ENCODE measurements at regions not wholly inside any gene's neighbourhood (a gene's known extent, or its start where the extent isn't known, plus 50 kb on each side); places are given as distances from the start of the nearest gene placed in this dataset.

DNA sequence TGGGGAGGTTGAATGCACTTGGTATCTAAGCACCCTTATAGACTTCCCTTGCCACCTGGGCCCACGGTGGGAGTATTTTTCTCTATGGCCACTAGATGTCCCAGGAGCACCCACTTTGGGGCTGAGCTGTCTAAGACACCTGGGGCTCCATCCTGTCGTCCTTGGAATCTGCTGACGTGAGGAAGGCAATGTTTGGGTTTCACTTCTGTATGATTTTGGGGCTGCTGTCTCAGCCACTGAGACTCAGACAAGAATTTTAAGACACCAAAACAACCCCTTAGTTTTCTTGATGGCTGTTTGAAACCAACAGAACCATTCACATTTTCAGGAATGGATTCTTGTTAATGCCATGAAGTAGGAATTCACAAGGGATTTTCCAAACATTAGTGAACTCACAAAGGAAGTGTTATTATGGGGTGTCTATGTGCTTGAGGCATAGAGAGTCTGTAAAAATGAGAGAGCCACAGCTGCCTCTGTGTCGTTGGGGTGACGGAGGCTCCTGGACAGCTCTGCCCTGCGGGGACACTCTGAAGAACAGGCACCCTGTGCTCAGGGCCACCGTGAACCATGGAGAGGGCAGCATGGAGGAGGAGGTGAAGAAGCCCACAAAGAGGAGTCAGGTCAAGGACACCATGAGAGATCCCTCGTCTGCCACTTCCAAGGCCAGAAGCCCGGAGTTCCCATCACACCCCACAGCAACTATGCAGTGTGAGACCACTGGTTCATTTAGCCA lies 106.8 kb upstream of the SPATA13 start:
- no peak for FAIRE-seq
- Histone ChIP-seq H3K79me2 (ENCODE audit: insufficient read depth, low read length) (no peaks in the 10 kb centered on the region), H3K4me3 (ENCODE audit: insufficient read depth, low read depth, low read length) (no peak overlapping the region), H3K9me3 (ENCODE audit: insufficient read depth, low read depth, low read length) (no peaks in the 10 kb centered on the region), H3K4me1 (ENCODE audit: insufficient read depth, low read length) (peaks cover 8% of the 10 kb centered on the region), H2AFZ (ENCODE audit: low read depth, low read length) (no peak overlapping the region), H4K20me1 (ENCODE audit: insufficient read depth, low read length) (no peaks in the 10 kb centered on the region), H3K9ac (ENCODE audit: low read length) (no peak overlapping the region), H3K27me3 (ENCODE audit: insufficient read depth, low read length) (no peaks in the 10 kb centered on the region), H3K36me3 (ENCODE audit: insufficient read depth, low read length) (no peaks in the 10 kb centered on the region), H3K4me2 (ENCODE audit: low read length) (peak overlapping the region; percentile 48), H3K27ac (ENCODE audit: low read depth, low read length) (no peak overlapping the region)
- Mint-ChIP-seq H3K36me3 (ENCODE audit: low read depth, unreplicated experiment) (no peaks in the 10 kb centered on the region), H3K27me3 (ENCODE audit: low read depth, unreplicated experiment) (no peaks in the 10 kb centered on the region), H3K4me3 (ENCODE audit: unreplicated experiment) (no peak overlapping the region), H3K9me3 (ENCODE audit: unreplicated experiment) (no peaks in the 10 kb centered on the region), H3K4me1 (ENCODE audit: low read depth, unreplicated experiment) (peaks cover 9% of the 10 kb centered on the region), H3K27ac (ENCODE audit: unreplicated experiment) (peak overlapping the region; percentile 30)
- peak; percentile 42 for DNase-seq (ENCODE audit: low read depth)
- TF ChIP-seq, protein P1, sequence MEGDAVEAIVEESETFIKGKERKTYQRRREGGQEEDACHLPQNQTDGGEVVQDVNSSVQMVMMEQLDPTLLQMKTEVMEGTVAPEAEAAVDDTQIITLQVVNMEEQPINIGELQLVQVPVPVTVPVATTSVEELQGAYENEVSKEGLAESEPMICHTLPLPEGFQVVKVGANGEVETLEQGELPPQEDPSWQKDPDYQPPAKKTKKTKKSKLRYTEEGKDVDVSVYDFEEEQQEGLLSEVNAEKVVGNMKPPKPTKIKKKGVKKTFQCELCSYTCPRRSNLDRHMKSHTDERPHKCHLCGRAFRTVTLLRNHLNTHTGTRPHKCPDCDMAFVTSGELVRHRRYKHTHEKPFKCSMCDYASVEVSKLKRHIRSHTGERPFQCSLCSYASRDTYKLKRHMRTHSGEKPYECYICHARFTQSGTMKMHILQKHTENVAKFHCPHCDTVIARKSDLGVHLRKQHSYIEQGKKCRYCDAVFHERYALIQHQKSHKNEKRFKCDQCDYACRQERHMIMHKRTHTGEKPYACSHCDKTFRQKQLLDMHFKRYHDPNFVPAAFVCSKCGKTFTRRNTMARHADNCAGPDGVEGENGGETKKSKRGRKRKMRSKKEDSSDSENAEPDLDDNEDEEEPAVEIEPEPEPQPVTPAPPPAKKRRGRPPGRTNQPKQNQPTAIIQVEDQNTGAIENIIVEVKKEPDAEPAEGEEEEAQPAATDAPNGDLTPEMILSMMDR (IDR thresholded peaks at IDR 0.05; ENCODE audit: insufficient read depth, low read depth, low read length), result peak; percentile 69
- no peak for TF ChIP-seq EZH2 (IDR thresholded peaks at IDR 0.05; ENCODE audit: insufficient read depth, low read length)

DNA sequence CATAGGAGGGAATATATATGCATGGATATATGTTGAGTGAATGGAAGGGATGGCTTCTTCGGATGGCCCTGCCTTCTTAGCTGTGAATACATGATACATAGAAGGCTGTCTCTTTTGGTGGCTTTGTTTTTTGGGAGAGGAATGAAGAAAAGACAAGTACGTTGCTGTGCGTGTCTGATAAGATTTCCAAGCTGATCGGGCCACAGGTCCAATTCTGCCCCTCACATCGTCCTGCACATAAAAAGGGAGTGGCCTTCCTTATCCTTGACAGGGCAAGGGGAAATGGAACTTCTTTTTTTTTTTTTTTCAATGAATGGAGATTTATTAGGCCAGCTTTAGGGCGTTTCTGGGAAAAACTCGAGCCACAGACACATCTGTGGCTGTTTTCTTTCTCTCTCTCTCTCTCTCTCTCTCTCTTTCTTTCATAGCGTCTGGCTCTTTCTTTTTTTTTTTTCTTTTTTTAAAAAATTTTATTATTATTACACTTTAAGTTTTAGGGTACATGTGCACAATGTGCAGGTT lies 103.8 kb upstream of the SPATA13 start:
- DNase-seq (ENCODE audit: low read depth) (no peak), FAIRE-seq (no peak)
- Mint-ChIP-seq H3K27me3 (ENCODE audit: low read depth, unreplicated experiment) (no peaks in the 10 kb centered on the region), H3K36me3 (ENCODE audit: low read depth, unreplicated experiment) (no peaks in the 10 kb centered on the region), H3K4me1 (ENCODE audit: low read depth, unreplicated experiment) (peaks cover 5% of the 10 kb centered on the region), H3K27ac (ENCODE audit: unreplicated experiment) (no peak overlapping the region), H3K4me3 (ENCODE audit: unreplicated experiment) (no peak overlapping the region), H3K9me3 (ENCODE audit: unreplicated experiment) (no peaks in the 10 kb centered on the region)
- H3K4me3 ChIP-seq (ENCODE audit: insufficient read depth, low read depth, low read length), result no peak overlapping the region
- H3K27me3 ChIP-seq (ENCODE audit: insufficient read depth, low read length), result no peaks in the 10 kb centered on the region
- no peaks in the 10 kb centered on the region for H3K4me1 ChIP-seq (ENCODE audit: insufficient read depth, low read length)
- H3K9me3 ChIP-seq (ENCODE audit: insufficient read depth, low read depth, low read length), result no peaks in the 10 kb centered on the region
- H3K79me2 ChIP-seq (ENCODE audit: insufficient read depth, low read length), result no peaks in the 10 kb centered on the region
- H3K27ac ChIP-seq (ENCODE audit: low read depth, low read length), result no peak overlapping the region
- H4K20me1 ChIP-seq (ENCODE audit: insufficient read depth, low read length), result no peaks in the 10 kb centered on the region
- H2AFZ ChIP-seq (ENCODE audit: low read depth, low read length), result no peak overlapping the region
- no peaks in the 10 kb centered on the region for H3K36me3 ChIP-seq (ENCODE audit: insufficient read depth, low read length)
- H3K4me2 ChIP-seq (ENCODE audit: low read length), result no peak overlapping the region
- TF ChIP-seq EZH2 (IDR thresholded peaks at IDR 0.05; ENCODE audit: insufficient read depth, low read length), result no peak
- TF ChIP-seq, protein P1 (IDR thresholded peaks at IDR 0.05; ENCODE audit: insufficient read depth, low read depth, low read length), result no peak
- no peak overlapping the region for H3K9ac ChIP-seq (ENCODE audit: low read length)

DNA sequence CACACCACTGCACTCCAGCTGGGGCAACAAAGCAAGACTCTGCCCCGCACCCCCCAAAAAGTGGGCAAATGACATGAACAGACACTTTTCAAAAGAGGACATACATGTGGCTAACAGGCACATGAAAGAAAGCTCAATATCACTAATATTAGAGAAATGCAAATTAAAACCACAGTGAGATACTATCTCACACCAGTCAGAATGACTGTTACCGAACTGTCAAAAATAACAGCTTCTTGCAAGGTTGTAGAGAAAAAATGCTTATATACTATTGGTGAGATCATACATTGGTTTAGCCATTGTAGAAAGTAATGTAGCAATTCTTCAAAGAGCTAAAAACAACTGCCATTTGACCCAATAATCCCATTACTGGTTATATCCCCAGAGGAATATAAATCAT lies 99.5 kb upstream of the SPATA13 start:
- no peak overlapping the region for H3K4me3 Mint-ChIP-seq (ENCODE audit: unreplicated experiment)
- no peaks in the 10 kb centered on the region for H3K9me3 Mint-ChIP-seq (ENCODE audit: unreplicated experiment)
- H3K36me3 Mint-ChIP-seq (ENCODE audit: low read depth, unreplicated experiment), result peaks cover 5% of the 10 kb centered on the region
- no peak overlapping the region for H3K27ac Mint-ChIP-seq (ENCODE audit: unreplicated experiment)
- DNase-seq (ENCODE audit: low read depth) (no peak), FAIRE-seq (no peak)
- Histone ChIP-seq H3K27ac (ENCODE audit: low read depth, low read length) (no peak overlapping the region), H3K4me2 (ENCODE audit: low read length) (no peak overlapping the region), H3K27me3 (ENCODE audit: insufficient read depth, low read length) (no peaks in the 10 kb centered on the region), H2AFZ (ENCODE audit: low read depth, low read length) (no peak overlapping the region), H4K20me1 (ENCODE audit: insufficient read depth, low read length) (no peaks in the 10 kb centered on the region), H3K9ac (ENCODE audit: low read length) (no peak overlapping the region), H3K79me2 (ENCODE audit: insufficient read depth, low read length) (no peaks in the 10 kb centered on the region), H3K9me3 (ENCODE audit: insufficient read depth, low read depth, low read length) (no peaks in the 10 kb centered on the region), H3K4me3 (ENCODE audit: insufficient read depth, low read depth, low read length) (no peak overlapping the region), H3K36me3 (ENCODE audit: insufficient read depth, low read length) (no peaks in the 10 kb centered on the region), H3K4me1 (ENCODE audit: insufficient read depth, low read length) (no peaks in the 10 kb centered on the region)
- H3K4me1 Mint-ChIP-seq (ENCODE audit: low read depth, unreplicated experiment), result peaks cover 3% of the 10 kb centered on the region
- no peaks in the 10 kb centered on the region for H3K27me3 Mint-ChIP-seq (ENCODE audit: low read depth, unreplicated experiment)
- TF ChIP-seq, protein P1 (IDR thresholded peaks at IDR 0.05; ENCODE audit: insufficient read depth, low read depth, low read length), result no peak
- TF ChIP-seq EZH2 (IDR thresholded peaks at IDR 0.05; ENCODE audit: insufficient read depth, low read length), result no peak

All from astrocyte (in vitro differentiated cells and primary cell).